HCT116 (cell line): ENCODE measurements at regions not wholly inside any gene's neighbourhood (a gene's known extent, or its start where the extent isn't known, plus 50 kb on each side); places are given as distances from the start of the nearest gene placed in this dataset.

Source experiments
- ATAC-seq: fragments of 200-7000 bp; cut with Tn5 transposase; 2 replicates; pipeline ENCODE4 v1.9.1; 2020; ENCODE audit warnings: mild to moderate bottlenecking, moderate library complexity
- BruUV-seq: library from RNA; stranded (reverse); fragments of 400-500 nt; replicated peaks from 2 replicates; lab custom pipeline; 2021; lab: Mats Ljungman, UMichigan
- CTCF ChIA-PET: fragments of 300-600 bp; sonication (Branson Sonifier 250); formaldehyde crosslinking; loops from one replicate; lab custom pipeline; 2021; ENCODE audit warnings: antibody characterized with exemption; lab: Charles Lee
- POLR2A ChIA-PET: fragments of 300-600, 350-600 bp; sonication (Branson Sonifier 250); formaldehyde crosslinking; loops from one replicate; lab custom pipeline; 2021; ENCODE audit warnings: antibody characterized with exemption; lab: Charles Lee
- RAD21 ChIA-PET, 2 experiments: fragments of 300-600 bp; sonication (Branson Sonifier 250); formaldehyde crosslinking; loops; one replicate each; lab custom pipeline; 2023; ENCODE audit warnings: low total read pairs in 2 of 2; ENCODE audit not compliant: uncharacterized antibody in 2 of 2, unreplicated experiment in 2 of 2, low non-redundant PET in 1 of 2; lab: Charles Lee
- DNase-seq: peaks from one replicate; pipeline ENCODE4 v3.0.0-alpha.2; 2010; ENCODE audit warnings: low read depth, low spot score
- H2AFZ ChIP-seq: fragments of 200-600 bp; shearing (Covaris generic), sonication (generic); 2 replicates; pipeline ENCODE4 v1.6.1; 2017; ENCODE audit warnings: low read depth, mixed run types, mixed read lengths, antibody characterized with exemption, low read length; ENCODE audit not compliant: poor library complexity, severe bottlenecking
- H3K27ac ChIP-seq: 2 replicates; pipeline ENCODE4 v1.5.1; 2012; ENCODE audit warnings: low read depth, low read length
- H3K27me3 ChIP-seq: fragments of 200-600 bp; sonication (generic); 2 replicates; pipeline ENCODE4 v1.6.1; 2016; ENCODE audit warnings: mixed run types, low read length, mixed read lengths; ENCODE audit not compliant: insufficient read depth
- H3K36me3 ChIP-seq, 2 experiments: fragments of 200-500 bp in 1 of 2; fragments of 200-600 bp in 1 of 2; sonication (Bioruptor generic) in 1 of 2; sonication (generic) in 1 of 2; 2 replicates each; pipeline versions ENCODE4 v1.5.1 to v1.6.1; 2014 to 2016; ENCODE audit warnings: low read length in 2 of 2, inconsistent platforms in 1 of 2, mixed read lengths in 1 of 2, mixed run types in 1 of 2; ENCODE audit not compliant: insufficient read depth in 2 of 2, control insufficient read depth in 1 of 2
- H3K4me1 ChIP-seq, 2 experiments: fragments of 200-600 bp in 1 of 2; sonication (generic) in 1 of 2; 2 replicates each; pipeline versions ENCODE4 v1.5.1 to v1.6.1; 2012 to 2017; ENCODE audit warnings: low read length in 2 of 2, inconsistent platforms in 1 of 2, mild to moderate bottlenecking in 1 of 2, mixed read lengths in 1 of 2, mixed run types in 1 of 2, moderate library complexity in 1 of 2; ENCODE audit not compliant: insufficient read depth in 2 of 2, control insufficient read depth in 1 of 2
- H3K4me2 ChIP-seq: fragments of 200-600 bp; sonication (generic); 2 replicates; pipeline ENCODE4 v1.6.1; 2017; ENCODE audit warnings: mixed run types, low read length, mixed read lengths
- H3K4me3 ChIP-seq, 2 experiments: fragments of 200-600 bp in 1 of 2; sonication (generic) in 1 of 2; replicated peaks in 1 of 2; 2 replicates each; pipeline ENCODE4 v1.5.1; 2011 to 2016; ENCODE audit warnings: low read length in 2 of 2, control low read depth in 1 of 2, low read depth in 1 of 2, mild to moderate bottlenecking in 1 of 2, mixed read lengths in 1 of 2, mixed run types in 1 of 2
- H3K79me2 ChIP-seq: fragments of 200-600 bp; sonication (generic); 2 replicates; pipeline ENCODE4 v1.6.1; 2017; ENCODE audit warnings: mild to moderate bottlenecking, mixed run types, low read length, moderate library complexity, mixed read lengths; ENCODE audit not compliant: insufficient read depth
- H3K9ac ChIP-seq: fragments of 200-600 bp; sonication (generic); 2 replicates; pipeline ENCODE4 v1.6.1; 2016; ENCODE audit warnings: low read length, mixed read lengths
- H3K9me2 ChIP-seq: fragments of 200-600 bp; sonication (generic), shearing (Covaris generic); 2 replicates; pipeline ENCODE4 v1.6.1; 2017; ENCODE audit warnings: mixed run types, mild to moderate bottlenecking, moderate library complexity; ENCODE audit not compliant: insufficient read depth
- H3K9me3 ChIP-seq, 2 experiments: fragments of 200-500 bp in 1 of 2; fragments of 200-600 bp in 1 of 2; sonication (Bioruptor generic) in 1 of 2; sonication (generic) in 1 of 2; 2 replicates each; pipeline ENCODE4 v1.6.1; 2014 to 2017; ENCODE audit warnings: low read length in 2 of 2, mixed read lengths in 2 of 2, inconsistent platforms in 1 of 2, low read depth in 1 of 2, mild to moderate bottlenecking in 1 of 2, mixed run types in 1 of 2, moderate library complexity in 1 of 2; ENCODE audit not compliant: control insufficient read depth in 1 of 2, insufficient read depth in 1 of 2
- H4K20me1 ChIP-seq: fragments of 200-600 bp; sonication (generic), shearing (Covaris generic); 2 replicates; pipeline ENCODE4 v1.6.1; 2017; ENCODE audit warnings: mixed run types, mild to moderate bottlenecking, moderate library complexity; ENCODE audit not compliant: insufficient read depth
- EGR1 ChIP-seq: IDR thresholded peaks from 2 replicates; pipeline ENCODE4 v1.6.1; 2012; ENCODE audit warnings: low read depth
- ELF1 ChIP-seq: IDR thresholded peaks from 2 replicates; pipeline ENCODE4 v1.6.1; 2012; ENCODE audit warnings: low read depth, borderline replicate concordance
- EZH2 ChIP-seq: fragments of 200-600 bp; sonication (generic); IDR thresholded peaks from 2 replicates; pipeline ENCODE4 v1.6.1; 2017; ENCODE audit warnings: antibody characterized with exemption, mixed run types
- FOSL1 ChIP-seq: IDR thresholded peaks from 2 replicates; pipeline ENCODE4 v1.6.1; 2012; ENCODE audit warnings: low read depth
- MAX ChIP-seq: IDR thresholded peaks from 2 replicates; pipeline ENCODE4 v1.6.1; 2012
- POLR2A ChIP-seq: IDR thresholded peaks from 2 replicates; pipeline ENCODE4 v1.7.0; 2011; ENCODE audit warnings: borderline replicate concordance; ENCODE audit not compliant: insufficient read depth, insufficient read length; ENCODE audit errors: extremely low read depth
- RAD21 ChIP-seq: IDR thresholded peaks from 2 replicates; pipeline ENCODE4 v1.6.1; 2012; ENCODE audit warnings: low read depth, mild to moderate bottlenecking
- REST ChIP-seq: IDR thresholded peaks from 2 replicates; pipeline ENCODE4 v1.6.1; 2012; ENCODE audit warnings: low read depth
- SIN3A ChIP-seq: IDR thresholded peaks from 2 replicates; pipeline ENCODE4 v1.6.1; 2012; ENCODE audit warnings: low read depth
- SP1 ChIP-seq: IDR thresholded peaks from 2 replicates; pipeline ENCODE4 v1.6.1; 2012; ENCODE audit warnings: low read depth
- YY1 ChIP-seq: IDR thresholded peaks from 2 replicates; pipeline ENCODE4 v1.6.1; 2011; ENCODE audit warnings: low read length, low read depth, moderate library complexity, mild to moderate bottlenecking; ENCODE audit not compliant: insufficient replicate concordance; ENCODE audit errors: extremely low read depth
- ZFX ChIP-seq: fragments of 450-650 bp; IDR thresholded peaks from 2 replicates; pipeline ENCODE4 v1.6.1; 2017
- ZNF274 ChIP-seq: fragments of 200-500 bp; sonication (Bioruptor generic); IDR thresholded peaks from 2 replicates; pipeline ENCODE4 v1.6.1; 2014; ENCODE audit warnings: mild to moderate bottlenecking, low read depth, low read length, inconsistent platforms
- intact Hi-C: fragments of 100-400 bp; cut with micrococcal nuclease; formaldehyde crosslinking; loops from 2 replicates; pipeline ENCODE4 v1.10.0; 2022
- TF ChIP-seq, protein P1 (sequence below): IDR thresholded peaks from 2 replicates; pipeline ENCODE4 v1.6.1; 2011; ENCODE audit warnings: mild to moderate bottlenecking, low read length, moderate library complexity; ENCODE audit not compliant: insufficient replicate concordance; ENCODE audit errors: extremely low read depth

DNA sequence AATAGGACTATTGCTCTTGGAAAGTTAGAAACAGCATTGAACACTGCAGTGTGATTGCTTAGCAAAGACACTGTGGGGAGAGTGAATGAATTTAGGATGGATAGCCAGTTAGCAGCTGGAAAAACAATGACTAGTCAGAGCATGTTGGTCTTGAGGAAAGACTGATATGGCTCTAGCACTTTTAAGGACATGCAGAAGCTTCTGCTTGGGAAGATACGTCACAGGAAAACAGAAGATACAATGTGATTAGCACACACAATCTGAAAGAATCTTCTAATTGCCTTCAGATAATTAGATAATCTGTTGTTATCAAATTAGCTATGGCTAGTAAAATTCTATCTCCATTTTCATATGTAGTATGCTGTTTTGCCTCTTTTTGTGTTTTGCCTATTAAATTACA is 530.7 kb upstream of the CHORDC1 start:
- peaks cover 4 to 17% of the 10 kb centered on the region in 2 experiments; a peak in 2 of 4 replicates for H3K9me3 ChIP-seq
- H4K20me1 ChIP-seq = no peaks in the 10 kb centered on the region
- no peak overlapping the region for H3K4me3 ChIP-seq
- H3K9ac ChIP-seq = no peak overlapping the region
- no peak for DNase-seq
- intact Hi-C loops = no loop called here
- CTCF ChIA-PET = no interaction called here
- H3K36me3 ChIP-seq = no peaks in the 10 kb centered on the region
- no peak for TF ChIP-seq ELF1
- no peak for TF ChIP-seq EGR1
- no peak for TF ChIP-seq FOSL1
- TF ChIP-seq, protein P1, sequence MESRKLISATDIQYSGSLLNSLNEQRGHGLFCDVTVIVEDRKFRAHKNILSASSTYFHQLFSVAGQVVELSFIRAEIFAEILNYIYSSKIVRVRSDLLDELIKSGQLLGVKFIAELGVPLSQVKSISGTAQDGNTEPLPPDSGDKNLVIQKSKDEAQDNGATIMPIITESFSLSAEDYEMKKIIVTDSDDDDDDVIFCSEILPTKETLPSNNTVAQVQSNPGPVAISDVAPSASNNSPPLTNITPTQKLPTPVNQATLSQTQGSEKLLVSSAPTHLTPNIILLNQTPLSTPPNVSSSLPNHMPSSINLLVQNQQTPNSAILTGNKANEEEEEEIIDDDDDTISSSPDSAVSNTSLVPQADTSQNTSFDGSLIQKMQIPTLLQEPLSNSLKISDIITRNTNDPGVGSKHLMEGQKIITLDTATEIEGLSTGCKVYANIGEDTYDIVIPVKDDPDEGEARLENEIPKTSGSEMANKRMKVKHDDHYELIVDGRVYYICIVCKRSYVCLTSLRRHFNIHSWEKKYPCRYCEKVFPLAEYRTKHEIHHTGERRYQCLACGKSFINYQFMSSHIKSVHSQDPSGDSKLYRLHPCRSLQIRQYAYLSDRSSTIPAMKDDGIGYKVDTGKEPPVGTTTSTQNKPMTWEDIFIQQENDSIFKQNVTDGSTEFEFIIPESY = no peak
- no peak for TF ChIP-seq YY1
- no peak for TF ChIP-seq ZNF274
- TF ChIP-seq SP1 = no peak
- TF ChIP-seq SIN3A = no peak
- no peak for TF ChIP-seq EZH2
- TF ChIP-seq MAX = no peak
- no peak for TF ChIP-seq REST
- TF ChIP-seq POLR2A = no peak
- TF ChIP-seq ZFX = no peak
- no peak for TF ChIP-seq RAD21
- TF ChIP-seq, all 23 proteins: peak for 0
- RAD21 ChIA-PET = no interaction called here
- no TSS peak for BruUV-seq
- ATAC-seq = no peak
- Histone ChIP-seq H3K4me1 (no peaks in the 10 kb centered on the region), H3K79me2 (no peaks in the 10 kb centered on the region), H2AFZ (no peak overlapping the region), H3K4me2 (no peak overlapping the region), H3K27ac (no peak overlapping the region), H3K9me2 (no peaks in the 10 kb centered on the region), H3K27me3 (no peaks in the 10 kb centered on the region)
- POLR2A ChIA-PET = no interaction called here
